ENCODE measurements at regions not wholly inside any gene's neighbourhood (a gene's known extent, or its start where the extent isn't known, plus 50 kb on each side); places are given as distances from the start of the nearest gene placed in this dataset.

DNA sequence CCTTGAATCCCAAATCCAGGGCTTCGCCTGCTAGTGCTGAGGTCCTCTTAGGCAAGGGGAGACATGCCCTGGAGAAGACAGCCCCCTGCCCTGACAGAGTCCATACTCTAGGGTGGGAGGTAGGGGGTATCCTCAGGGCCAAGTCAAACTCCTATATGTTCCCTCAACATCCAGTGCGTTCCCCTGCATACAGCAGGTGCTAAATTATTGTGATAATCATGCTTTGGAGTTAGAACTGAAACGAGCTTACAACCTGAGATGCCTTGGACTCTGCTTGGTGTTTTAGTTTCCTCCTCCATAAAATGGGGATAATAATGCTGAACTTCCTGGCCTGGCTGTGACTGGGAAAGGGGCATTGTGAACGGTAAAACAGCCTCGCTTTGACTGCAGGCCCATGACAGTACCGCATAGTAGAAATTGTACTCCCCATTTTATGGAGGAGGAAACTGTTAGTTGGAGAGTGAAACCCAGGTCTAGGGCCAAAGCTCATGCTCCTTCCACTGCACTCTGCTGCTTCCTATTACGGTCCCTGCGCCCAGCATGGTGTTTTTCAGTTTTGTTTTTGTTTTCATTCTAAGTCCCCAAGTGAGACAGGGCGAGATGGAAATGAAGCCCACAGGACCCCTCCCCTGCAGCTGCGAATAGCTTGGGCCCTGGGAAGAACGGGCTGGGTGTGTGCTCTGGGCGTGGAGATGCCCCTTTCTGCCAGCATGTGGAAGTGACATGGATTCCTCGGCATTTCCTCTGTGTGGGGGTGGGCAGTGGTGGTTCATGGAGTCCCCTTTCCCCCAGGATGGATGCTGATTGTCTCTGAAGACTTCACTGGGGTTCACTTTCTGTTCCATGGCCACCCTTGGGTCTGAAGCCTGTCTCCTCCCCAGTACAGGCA lies 162.5 kb downstream of the VEGFA start:
- CTCF ChIA-PET (ENCODE audit: low intra/inter-chr PET ratio, low total read pairs), result no interaction called here
- intact Hi-C loops (cut with micrococcal nuclease; ENCODE audit: unreplicated experiment), result no loop called here
- no peak for DNase-seq (ENCODE audit: low spot score)

DNA sequence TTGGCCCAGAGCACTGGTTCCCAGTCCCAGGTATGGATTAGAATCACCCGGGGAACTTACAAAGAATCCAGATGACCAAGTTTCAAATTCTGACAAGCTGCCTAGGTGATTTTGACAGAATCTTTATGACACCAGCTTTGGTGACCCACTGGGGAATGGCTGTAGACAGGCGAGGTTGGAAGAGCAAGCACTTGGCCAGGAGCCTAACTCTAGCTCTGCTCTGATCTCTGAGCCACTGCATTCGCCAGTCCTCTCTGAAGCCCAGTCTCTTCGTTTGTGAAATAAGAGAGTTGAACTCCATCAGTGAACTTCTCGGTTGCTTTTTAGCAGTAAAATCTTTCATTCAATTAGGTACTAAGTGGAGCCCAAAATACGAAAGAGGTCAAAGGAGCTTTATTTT lies 161.2 kb downstream of the VEGFA start:
- WGBS (ENCODE audit: low lambda C conversion rate), result 47% methylated on average over 6 of the region's 6 CpGs
- intact Hi-C loops (cut with micrococcal nuclease; ENCODE audit: unreplicated experiment), result no loop called here
- Histone ChIP-seq H3K4me2 (ENCODE audit: low read depth, low read length) (no peak overlapping the region), H3K4me1 (ENCODE audit: insufficient read depth, low read length) (peaks cover 93% of the 10 kb centered on the region), H3K27ac (ENCODE audit: extremely low read length, insufficient read depth, low read length) (no peak overlapping the region), H3K4me3 (replicated peaks in 1 of 3; ENCODE audit: insufficient read depth in 1 of 3, low read depth in 2 of 3, low read length in 3 of 3) (no peak overlapping the region), H3K27me3 (ENCODE audit: control insufficient read depth in 1 of 2, insufficient read depth in 2 of 2, low read length in 2 of 2) (peaks cover 7 to 12% of the 10 kb centered on the region in 2 experiments; a peak in 3 of 5 replicates), H2AFZ (ENCODE audit: low read length) (no peak overlapping the region), H3K36me3 (replicated peaks in 1 of 2; ENCODE audit: control insufficient read depth in 1 of 2, insufficient read depth in 2 of 2, low read length in 2 of 2) (no peaks in the 10 kb centered on the region), H4K20me1 (ENCODE audit: insufficient read depth, low read length) (no peaks in the 10 kb centered on the region), H3K79me2 (ENCODE audit: insufficient read depth, low read length) (no peaks in the 10 kb centered on the region), H3K9me3 (ENCODE audit: low read length) (no peaks in the 10 kb centered on the region), H3K9ac (ENCODE audit: insufficient read depth, low read depth, low read length) (no peak overlapping the region)
- no peak for DNase-seq (ENCODE audit: low spot score)
- BruUV-seq (replicated peaks), result no TSS peak
- POLR2A ChIA-PET, result interaction anchor here (1.0 kb wide), 1 partner anchor 59 kb away, joined by 3 read pairs; no protein-coding TSS in a partner anchor
- in situ Hi-C loops (cut with HindIII; ENCODE audit: extremely low pct_ligation_motif_present, low pct_unique_long_range_greater_than_20kb), result no loop called here
- TF ChIP-seq ZNF274 (CRISPR knock-in tag; IDR thresholded peaks at IDR 0.05) (no peak), ZNF343 (CRISPR knock-in tag; IDR thresholded peaks at IDR 0.05) (no peak), POLR2A (IDR thresholded peaks at IDR 0.05; ENCODE audit: insufficient read depth in 1 of 2, low read depth in 2 of 2, low read length in 2 of 2) (no peak), MIER3 (CRISPR knock-in tag; IDR thresholded peaks at IDR 0.05; ENCODE audit: borderline replicate concordance) (no peak), ZFP90 (CRISPR knock-in tag; IDR thresholded peaks at IDR 0.05; ENCODE audit: borderline replicate concordance) (no peak), ZNF451 (CRISPR knock-in tag; IDR thresholded peaks at IDR 0.05) (no peak), BRCA1 (CRISPR knock-in tag; IDR thresholded peaks at IDR 0.05) (no peak)
- TF ChIP-seq, protein P1, sequence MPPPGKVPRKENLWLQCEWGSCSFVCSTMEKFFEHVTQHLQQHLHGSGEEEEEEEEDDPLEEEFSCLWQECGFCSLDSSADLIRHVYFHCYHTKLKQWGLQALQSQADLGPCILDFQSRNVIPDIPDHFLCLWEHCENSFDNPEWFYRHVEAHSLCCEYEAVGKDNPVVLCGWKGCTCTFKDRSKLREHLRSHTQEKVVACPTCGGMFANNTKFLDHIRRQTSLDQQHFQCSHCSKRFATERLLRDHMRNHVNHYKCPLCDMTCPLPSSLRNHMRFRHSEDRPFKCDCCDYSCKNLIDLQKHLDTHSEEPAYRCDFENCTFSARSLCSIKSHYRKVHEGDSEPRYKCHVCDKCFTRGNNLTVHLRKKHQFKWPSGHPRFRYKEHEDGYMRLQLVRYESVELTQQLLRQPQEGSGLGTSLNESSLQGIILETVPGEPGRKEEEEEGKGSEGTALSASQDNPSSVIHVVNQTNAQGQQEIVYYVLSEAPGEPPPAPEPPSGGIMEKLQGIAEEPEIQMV (CRISPR knock-in tag; IDR thresholded peaks at IDR 0.05; ENCODE audit: low read depth), result no peak
- TF ChIP-seq, protein P2, sequence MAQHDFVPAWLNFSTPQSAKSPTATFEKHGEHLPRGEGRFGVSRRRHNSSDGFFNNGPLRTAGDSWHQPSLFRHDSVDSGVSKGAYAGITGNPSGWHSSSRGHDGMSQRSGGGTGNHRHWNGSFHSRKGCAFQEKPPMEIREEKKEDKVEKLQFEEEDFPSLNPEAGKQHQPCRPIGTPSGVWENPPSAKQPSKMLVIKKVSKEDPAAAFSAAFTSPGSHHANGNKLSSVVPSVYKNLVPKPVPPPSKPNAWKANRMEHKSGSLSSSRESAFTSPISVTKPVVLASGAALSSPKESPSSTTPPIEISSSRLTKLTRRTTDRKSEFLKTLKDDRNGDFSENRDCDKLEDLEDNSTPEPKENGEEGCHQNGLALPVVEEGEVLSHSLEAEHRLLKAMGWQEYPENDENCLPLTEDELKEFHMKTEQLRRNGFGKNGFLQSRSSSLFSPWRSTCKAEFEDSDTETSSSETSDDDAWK (CRISPR knock-in tag; IDR thresholded peaks at IDR 0.05), result no peak
- no peak for FAIRE-seq
- CTCF ChIA-PET (ENCODE audit: low intra/inter-chr PET ratio, low total read pairs), result no interaction called here
- ATAC-seq, result no peak

More for the DNA sequence above, 162.5 kb downstream of the VEGFA start:
- H4K20me1 ChIP-seq (ENCODE audit: insufficient read depth, low read length), result no peaks in the 10 kb centered on the region
- ATAC-seq, result no peak
- no peak overlapping the region; the same call in 1 of the 2 replicates for H3K4me2 ChIP-seq (ENCODE audit: low read depth, low read length)
- no peak overlapping the region for H3K9ac ChIP-seq (ENCODE audit: insufficient read depth, low read depth, low read length)
- no peak overlapping the region for H2AFZ ChIP-seq (ENCODE audit: low read length)
- peak; percentile 61 for TF ChIP-seq ZMYM3 (CRISPR knock-in tag; IDR thresholded peaks at IDR 0.05)
- TF ChIP-seq SIN3A (IDR thresholded peaks at IDR 0.05; ENCODE audit: borderline replicate concordance, low read depth, low read length), result 0 out of 2 replicates have a peak, but pooled peaks have one; percentile 18
- TF ChIP-seq IKZF1 (IDR thresholded peaks at IDR 0.05), result no peak
- peak; percentile 30; the same call in 1 of the 2 replicates for TF ChIP-seq ZNF629 (CRISPR knock-in tag; conservative IDR thresholded peaks at IDR 0.05)
- 0 out of 2 replicates have a peak, but pooled peaks have one; percentile 27 for TF ChIP-seq TBX2 (CRISPR knock-in tag; IDR thresholded peaks at IDR 0.05; ENCODE audit: borderline replicate concordance)
- 59% methylated on average over 12 of the region's 13 CpGs for WGBS (ENCODE audit: low lambda C conversion rate)
- no peak for FAIRE-seq
- H3K27me3 ChIP-seq (ENCODE audit: control insufficient read depth in 1 of 2, insufficient read depth in 2 of 2, low read length in 2 of 2), result peaks cover 7 to 24% of the 10 kb centered on the region in 2 experiments
- POLR2A ChIA-PET, result no interaction called here
- H3K4me3 ChIP-seq (replicated peaks in 1 of 3; ENCODE audit: insufficient read depth in 1 of 3, low read depth in 2 of 3, low read length in 3 of 3), result no peak overlapping the region; a peak in 1 of 6 replicates
- no peak overlapping the region for H3K27ac ChIP-seq (ENCODE audit: extremely low read length, insufficient read depth, low read length)
- H3K79me2 ChIP-seq (ENCODE audit: insufficient read depth, low read length), result no peaks in the 10 kb centered on the region
- H3K9me3 ChIP-seq (ENCODE audit: low read length), result no peaks in the 10 kb centered on the region
- H3K4me1 ChIP-seq (ENCODE audit: insufficient read depth, low read length), result peaks cover 86% of the 10 kb centered on the region
- in situ Hi-C loops (cut with HindIII; ENCODE audit: extremely low pct_ligation_motif_present, low pct_unique_long_range_greater_than_20kb), result no loop called here
- no peaks in the 10 kb centered on the region for H3K36me3 ChIP-seq (replicated peaks in 1 of 2; ENCODE audit: control insufficient read depth in 1 of 2, insufficient read depth in 2 of 2, low read length in 2 of 2)
- no TSS peak for BruUV-seq (replicated peaks)
